HepG2 (cell line): ENCODE measurements at regions not wholly inside any gene's neighbourhood (a gene's known extent, or its start where the extent isn't known, plus 50 kb on each side); places are given as distances from the start of the nearest gene placed in this dataset.

Source experiments
- ATAC-seq: fragments of 200-7000 bp; cut with Tn5 transposase; 3 replicates; pipeline ENCODE4 v1.9.1; 2020; ENCODE audit warnings: mild to moderate bottlenecking, moderate library complexity
- BruUV-seq: library from RNA; stranded (reverse); fragments of 400-500 nt; replicated peaks from 2 replicates; lab custom pipeline; 2021; lab: Mats Ljungman, UMichigan
- CTCF ChIA-PET: fragments of 300-600 bp; formaldehyde crosslinking; extraction: SDS; loops from one replicate; lab custom pipeline; 2021; ENCODE audit warnings: low total read pairs, inconsistent platforms, low intra/inter-chr PET ratio; lab: Yijun Ruan, JAX
- POLR2A ChIA-PET: fragments of 350-600 bp; sonication (Branson Sonifier 250); formaldehyde crosslinking; loops from one replicate; lab custom pipeline; 2020; ENCODE audit warnings: antibody characterized with exemption, inconsistent platforms; lab: Yijun Ruan, JAX
- DNase-seq: peaks from one replicate; pipeline ENCODE4 v3.0.0-alpha.2; 2015; ENCODE audit warnings: low spot score
- FAIRE-seq: peaks from 3 replicates; lab custom pipeline; 2011; peaks lifted over from hg19 to GRCh38; lab: Jason Lieb, UNC
- H2AFZ ChIP-seq: one replicate; pipeline ENCODE4 v1.6.1; 2011; ENCODE audit warnings: low read length, inconsistent platforms
- H3K27ac ChIP-seq: fragments of 300-600 bp; 3 replicates; pipeline ENCODE4 v1.8.0; 2011; ENCODE audit warnings: mixed run types, mild to moderate bottlenecking, mixed read lengths, low read length, inconsistent platforms; ENCODE audit not compliant: insufficient read depth; ENCODE audit errors: extremely low read length
- H3K27me3 ChIP-seq, 2 experiments: fragments of 200-600 bp in 1 of 2; 2 replicates in 1 of 2; 3 replicates in 1 of 2; pipeline versions ENCODE4 v1.6.0 to v1.8.0; 2011; ENCODE audit warnings: low read length in 2 of 2, mild to moderate bottlenecking in 2 of 2, moderate library complexity in 2 of 2, inconsistent platforms in 1 of 2; ENCODE audit not compliant: insufficient read depth in 2 of 2, control insufficient read depth in 1 of 2
- H3K36me3 ChIP-seq, 2 experiments: fragments of 200-600 bp in 1 of 2; replicated peaks in 1 of 2; 2 replicates in 1 of 2; 3 replicates in 1 of 2; pipeline versions ENCODE4 v1.5.1 to v1.8.0; 2011; ENCODE audit warnings: low read length in 2 of 2, inconsistent platforms in 1 of 2; ENCODE audit not compliant: insufficient read depth in 2 of 2, control insufficient read depth in 1 of 2
- H3K4me1 ChIP-seq: 2 replicates; pipeline ENCODE4 v1.5.1; 2012; ENCODE audit warnings: low read length, inconsistent platforms; ENCODE audit not compliant: insufficient read depth
- H3K4me2 ChIP-seq: 2 replicates; pipeline ENCODE4 v1.6.0; 2011; ENCODE audit warnings: low read depth, low read length, inconsistent platforms
- H3K4me3 ChIP-seq, 3 experiments: fragments of 200-600 bp in 1 of 3; sonication (generic), shearing (Covaris generic) in 1 of 3; replicated peaks in 1 of 3; 2 replicates each; pipeline ENCODE4 v1.5.1; 2011 to 2016; ENCODE audit warnings: low read length in 3 of 3, inconsistent platforms in 2 of 3, low read depth in 2 of 3, mild to moderate bottlenecking in 2 of 3, control low read depth in 1 of 3, mixed read lengths in 1 of 3; ENCODE audit not compliant: insufficient read depth in 1 of 3
- H3K79me2 ChIP-seq: one replicate; pipeline ENCODE4 v1.6.1; 2011; ENCODE audit warnings: low read length, inconsistent platforms; ENCODE audit not compliant: insufficient read depth
- H3K9ac ChIP-seq: 2 replicates; pipeline ENCODE4 v1.6.0; 2011; ENCODE audit warnings: mild to moderate bottlenecking, low read depth, low read length, inconsistent platforms; ENCODE audit not compliant: insufficient read depth
- H3K9me3 ChIP-seq: 2 replicates; pipeline ENCODE4 v1.5.1; 2012; ENCODE audit warnings: mild to moderate bottlenecking, low read length
- H4K20me1 ChIP-seq: 2 replicates; pipeline ENCODE4 v1.6.0; 2011; ENCODE audit warnings: inconsistent platforms, mild to moderate bottlenecking, low read length, moderate library complexity; ENCODE audit not compliant: insufficient read depth
- BATF2 ChIP-seq: sonication (generic); formaldehyde crosslinking; IDR thresholded peaks from 2 replicates; pipeline ENCODE4 v1.8.0; 2022; ENCODE audit warnings: mild to moderate bottlenecking, missing genetic modification reagents, moderate library complexity
- EHMT2 ChIP-seq: fragments of 200-600 bp; sonication (generic); IDR thresholded peaks from 2 replicates; pipeline ENCODE4 v1.7.0; 2017; ENCODE audit warnings: antibody characterized with exemption, low read depth, low read length, borderline replicate concordance
- GZF1 ChIP-seq: sonication (generic); formaldehyde crosslinking; IDR thresholded peaks from 2 replicates; pipeline ENCODE4 v1.5.1; 2020; ENCODE audit warnings: mild to moderate bottlenecking, missing genetic modification reagents
- IRF2 ChIP-seq: IDR thresholded peaks from 2 replicates; pipeline ENCODE4 v1.6.1; 2018; ENCODE audit warnings: missing genetic modification reagents, missing compliant biosample characterization
- KDM2A ChIP-seq: sonication (generic); formaldehyde crosslinking; IDR thresholded peaks from 2 replicates; pipeline ENCODE4 v1.4.0; 2020; ENCODE audit warnings: low read depth, missing genetic modification reagents, borderline replicate concordance
- MATR3 ChIP-seq: sonication (generic); formaldehyde crosslinking; IDR thresholded peaks from 2 replicates; pipeline ENCODE4 v1.4.0; 2020; ENCODE audit warnings: missing genetic modification reagents
- MED8 ChIP-seq: sonication (generic); formaldehyde crosslinking; IDR thresholded peaks from 2 replicates; pipeline ENCODE4 v1.8.1; 2023; ENCODE audit warnings: mild to moderate bottlenecking, missing genetic modification reagents; ENCODE audit not compliant: insufficient replicate concordance
- MEF2D ChIP-seq: sonication (generic); formaldehyde crosslinking; IDR thresholded peaks from 2 replicates; pipeline ENCODE4 v1.5.1; 2020; ENCODE audit warnings: mild to moderate bottlenecking, missing genetic modification reagents
- NR0B2 ChIP-seq: sonication (generic); formaldehyde crosslinking; IDR thresholded peaks from 2 replicates; pipeline ENCODE4 v1.4.0; 2020; ENCODE audit warnings: mild to moderate bottlenecking, missing genetic modification reagents
- NR2C2 ChIP-seq: sonication (generic); formaldehyde crosslinking; IDR thresholded peaks from 2 replicates; pipeline ENCODE4 v1.4.0; 2020; ENCODE audit warnings: missing genetic modification reagents, mild to moderate bottlenecking, moderate library complexity, borderline replicate concordance
- SIX1 ChIP-seq: sonication (generic); formaldehyde crosslinking; IDR thresholded peaks from 2 replicates; pipeline ENCODE4 v1.4.0; 2020; ENCODE audit warnings: missing genetic modification reagents, borderline replicate concordance
- SOX6 ChIP-seq, 2 experiments: fragments of 450-650 bp in 1 of 2; sonication (generic) in 1 of 2; formaldehyde crosslinking in 1 of 2; IDR thresholded peaks; 2 replicates each; pipeline versions ENCODE4 v1.4.0 to v1.6.1; 2017 to 2020; ENCODE audit warnings: antibody characterized with exemption in 1 of 2, mild to moderate bottlenecking in 1 of 2, missing genetic modification reagents in 1 of 2
- U2AF1 ChIP-seq: fragments of 200-400 bp; formaldehyde crosslinking; optimal IDR thresholded peaks from 2 replicates; pipeline ENCODE3; 2017; ENCODE audit warnings: mild to moderate bottlenecking, low read depth, low read length
- ZBTB49 ChIP-seq: sonication (generic); formaldehyde crosslinking; IDR thresholded peaks from 2 replicates; pipeline ENCODE4 v1.4.0; 2020; ENCODE audit warnings: missing genetic modification reagents, borderline replicate concordance
- ZNF160 ChIP-seq: sonication (generic); formaldehyde crosslinking; IDR thresholded peaks from 2 replicates; pipeline ENCODE4 v1.8.0; 2022; ENCODE audit warnings: mild to moderate bottlenecking, inconsistent platforms, missing genetic modification reagents
- ZNF207 ChIP-seq: fragments of 450-650 bp; IDR thresholded peaks from 2 replicates; pipeline ENCODE4 v1.6.1; 2016; ENCODE audit warnings: antibody characterized with exemption, borderline replicate concordance
- ZNF256 ChIP-seq: sonication (generic); formaldehyde crosslinking; conservative IDR thresholded peaks from 2 replicates; pipeline ENCODE4 v1.4.0; 2020; ENCODE audit warnings: missing genetic modification reagents
- ZNF512 ChIP-seq: sonication (generic); formaldehyde crosslinking; IDR thresholded peaks from 2 replicates; pipeline ENCODE4 v1.4.0; 2020; ENCODE audit warnings: mild to moderate bottlenecking, missing genetic modification reagents
- ZNF720 ChIP-seq: sonication (generic); formaldehyde crosslinking; IDR thresholded peaks from 2 replicates; pipeline ENCODE4 v1.4.0; 2020; ENCODE audit warnings: missing genetic modification reagents
- ZSCAN21 ChIP-seq: sonication (generic); formaldehyde crosslinking; IDR thresholded peaks from 2 replicates; pipeline ENCODE4 v1.8.0; 2022; ENCODE audit warnings: mild to moderate bottlenecking, missing genetic modification reagents, moderate library complexity, borderline replicate concordance
- WGBS: methylation state at CpG from one replicate; pipeline ENCODE4 v1.1.6; 2017; ENCODE audit warnings: low lambda C conversion rate; 5-methylcytosine and 5-hydroxymethylcytosine counted together
- in situ Hi-C: cut with HindIII; loops from 2 replicates; pipeline ENCODE4 v1.10.0; 2017; ENCODE audit warnings: low pct_unique_long_range_greater_than_20kb; ENCODE audit not compliant: extremely low pct_ligation_motif_present
- intact Hi-C: fragments of 100-400 bp; cut with micrococcal nuclease; formaldehyde crosslinking; loops from one replicate; pipeline ENCODE4 v1.10.0; 2022; ENCODE audit not compliant: unreplicated experiment

- TF ChIP-seq ZNF160 (CRISPR knock-in tag) (no peak), ZNF207 (no peak), SOX6 (IDR thresholded peaks at IDR 0.05) (no peak), SOX6 (CRISPR knock-in tag; IDR thresholded peaks at IDR 0.05) (no peak), IRF2 (CRISPR knock-in tag) (no peak), ZNF512 (no peak), GZF1 (CRISPR knock-in tag) (no peak), U2AF1 (no peak), ZNF720 (CRISPR knock-in tag) (no peak), MED8 (CRISPR knock-in tag) (no peak), NR2C2 (no peak), BATF2 (CRISPR knock-in tag) (no peak), SIX1 (CRISPR knock-in tag) (no peak), MEF2D (CRISPR knock-in tag) (no peak), EHMT2 (no peak), ZSCAN21 (CRISPR knock-in tag) (no peak), NR0B2 (CRISPR knock-in tag) (no peak), ZBTB49 (CRISPR knock-in tag) (no peak), MATR3 (CRISPR knock-in tag) (no peak), ZNF256 (CRISPR knock-in tag) (no peak), KDM2A (CRISPR knock-in tag) (no peak)
- TF ChIP-seq, all 625 proteins: peak for 0
- peaks cover 0 to 2% of the 10 kb centered on the region in 2 experiments; a peak in 1 of 5 replicates for H3K27me3 ChIP-seq
- H3K27ac ChIP-seq = no peak overlapping the region
- H3K9me3 ChIP-seq = no peaks in the 10 kb centered on the region
- no peak overlapping the region for H2AFZ ChIP-seq
- ATAC-seq (no peak), FAIRE-seq (no peak), DNase-seq (no peak)
- H3K4me3 ChIP-seq = no peak overlapping the region
- no TSS peak for BruUV-seq
- H4K20me1 ChIP-seq = no peaks in the 10 kb centered on the region
- intact Hi-C loops (no loop called here), in situ Hi-C loops (no loop called here)
- no peaks in the 10 kb centered on the region for H3K36me3 ChIP-seq
- H3K9ac ChIP-seq = no peak overlapping the region
- no peaks in the 10 kb centered on the region for H3K4me1 ChIP-seq
- no peaks in the 10 kb centered on the region for H3K79me2 ChIP-seq
- ChIA-PET POLR2A (no interaction called here), CTCF (no interaction called here)
- no peak overlapping the region for H3K4me2 ChIP-seq
- WGBS = 2% methylated on average over 3 of the region's 3 CpGs
Measured at GRCh38 chr3:65138556-65138955, 450.8 kb upstream of the ADAMTS9 start.
